ENCODE measurements at regions not wholly inside any gene's neighbourhood (a gene's known extent, or its start where the extent isn't known, plus 50 kb on each side); places are given as distances from the start of the nearest gene placed in this dataset.

GRCh38 chr14:27929797-27930347, 836.7 kb upstream of the FOXG1 start:
- no peaks in the 10 kb centered on the region for H3K79me2 ChIP-seq (ENCODE audit: insufficient read depth, low read length)
- no peaks in the 10 kb centered on the region for H3F3A ChIP-seq (ENCODE audit: insufficient read depth)
- no peak overlapping the region for H3K4me2 ChIP-seq (ENCODE audit: low read depth, low read length, poor library complexity, severe bottlenecking)
- H3K4me3 ChIP-seq (ENCODE audit: insufficient read depth, low read length, poor library complexity, severe bottlenecking) = no peak overlapping the region
- H3K36me3 ChIP-seq (ENCODE audit: low read length) = no peaks in the 10 kb centered on the region
- H3K9me2 ChIP-seq (replicated peaks; ENCODE audit: insufficient read depth, low read length) = no peaks in the 10 kb centered on the region
- H4K20me1 ChIP-seq (ENCODE audit: low read depth, low read length) = no peaks in the 10 kb centered on the region
- no peaks in the 10 kb centered on the region for H3K27me3 ChIP-seq (ENCODE audit: low read length)
- H2AFZ ChIP-seq (ENCODE audit: low read depth, low read length, severe bottlenecking) = no peak overlapping the region
- TF ChIP-seq CTCF (IDR thresholded peaks at IDR 0.05; ENCODE audit: insufficient read depth, low read length, poor library complexity, severe bottlenecking) (no peak), EZH2phosphoT487 (conservative IDR thresholded peaks at IDR 0.05; ENCODE audit: low read length) (no peak)
- H3K9me3 ChIP-seq (ENCODE audit: insufficient read depth, low read length) = peaks cover 3% of the 10 kb centered on the region; the same call in 1 of the 2 replicates
- no peak overlapping the region for H3K9ac ChIP-seq (ENCODE audit: low read length)
- H3K27ac ChIP-seq (ENCODE audit: low read depth, low read length) = no peak overlapping the region

GRCh38 chr14:27938392-27938791, 828.2 kb upstream of the FOXG1 start:
- Histone ChIP-seq H3K36me3 (ENCODE audit: low read length) (no peaks in the 10 kb centered on the region), H3K79me2 (ENCODE audit: insufficient read depth, low read length) (no peaks in the 10 kb centered on the region), H2AFZ (ENCODE audit: low read depth, low read length, severe bottlenecking) (no peak overlapping the region), H3K9me2 (replicated peaks; ENCODE audit: insufficient read depth, low read length) (no peaks in the 10 kb centered on the region), H3K27ac (ENCODE audit: low read depth, low read length) (no peak overlapping the region), H3F3A (ENCODE audit: insufficient read depth) (no peaks in the 10 kb centered on the region), H3K27me3 (ENCODE audit: low read length) (no peaks in the 10 kb centered on the region), H3K4me3 (ENCODE audit: insufficient read depth, low read length, poor library complexity, severe bottlenecking) (no peak overlapping the region), H3K9me3 (ENCODE audit: insufficient read depth, low read length) (no peaks in the 10 kb centered on the region), H3K9ac (ENCODE audit: low read length) (no peak overlapping the region), H3K4me2 (ENCODE audit: low read depth, low read length, poor library complexity, severe bottlenecking) (no peak overlapping the region), H4K20me1 (ENCODE audit: low read depth, low read length) (no peaks in the 10 kb centered on the region)
- TF ChIP-seq CTCF (IDR thresholded peaks at IDR 0.05; ENCODE audit: insufficient read depth, low read length, poor library complexity, severe bottlenecking) = no peak

GRCh38 chr14:27945512-27945911, 821.1 kb upstream of the FOXG1 start:
- TF ChIP-seq CTCF (IDR thresholded peaks at IDR 0.05; ENCODE audit: insufficient read depth, low read length, poor library complexity, severe bottlenecking) (no peak), EZH2phosphoT487 (conservative IDR thresholded peaks at IDR 0.05; ENCODE audit: low read length) (no peak)
- H3K79me2 ChIP-seq (ENCODE audit: insufficient read depth, low read length) = no peaks in the 10 kb centered on the region
- H3F3A ChIP-seq (ENCODE audit: insufficient read depth) = no peaks in the 10 kb centered on the region
- no peaks in the 10 kb centered on the region for H3K27me3 ChIP-seq (ENCODE audit: low read length)
- no peaks in the 10 kb centered on the region for H3K36me3 ChIP-seq (ENCODE audit: low read length)
- no peak overlapping the region for H3K27ac ChIP-seq (ENCODE audit: low read depth, low read length)
- H3K9me3 ChIP-seq (ENCODE audit: insufficient read depth, low read length) = no peaks in the 10 kb centered on the region
- H3K9ac ChIP-seq (ENCODE audit: low read length) = no peak overlapping the region
- no peaks in the 10 kb centered on the region for H3K9me2 ChIP-seq (replicated peaks; ENCODE audit: insufficient read depth, low read length)
- H3K4me2 ChIP-seq (ENCODE audit: low read depth, low read length, poor library complexity, severe bottlenecking) = no peak overlapping the region
- no peak overlapping the region for H2AFZ ChIP-seq (ENCODE audit: low read depth, low read length, severe bottlenecking)
- no peak overlapping the region for H3K4me3 ChIP-seq (ENCODE audit: insufficient read depth, low read length, poor library complexity, severe bottlenecking)
- no peaks in the 10 kb centered on the region for H4K20me1 ChIP-seq (ENCODE audit: low read depth, low read length)

Data from SU-DHL-6 (cell line).